ENCODE measurements at regions not wholly inside any gene's neighbourhood (a gene's known extent, or its start where the extent isn't known, plus 50 kb on each side); places are given as distances from the start of the nearest gene placed in this dataset.

DNA sequence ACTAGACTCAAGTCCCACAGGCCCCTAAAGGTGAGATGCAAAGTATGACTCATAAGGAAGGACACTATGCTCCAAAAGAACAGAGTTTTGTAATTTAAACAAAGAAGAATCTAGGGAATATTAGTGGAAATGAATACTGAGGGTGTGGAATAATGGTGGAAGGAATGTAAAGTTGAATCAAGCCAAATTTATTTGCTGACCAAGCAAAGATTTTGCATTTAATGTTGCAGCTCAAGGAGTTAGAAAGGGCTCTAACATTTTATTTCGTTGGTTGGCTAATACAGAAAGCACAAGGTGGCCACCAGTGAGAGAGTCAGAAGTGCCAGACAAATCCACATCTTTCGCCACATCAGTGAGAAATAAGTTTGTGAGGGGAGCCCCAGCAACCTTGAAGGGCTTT, 550.3 kb downstream of the FOXG1 start:
- no peak for DNase-seq (ENCODE audit: extremely low read depth, low read depth)
- TF ChIP-seq, protein P1, sequence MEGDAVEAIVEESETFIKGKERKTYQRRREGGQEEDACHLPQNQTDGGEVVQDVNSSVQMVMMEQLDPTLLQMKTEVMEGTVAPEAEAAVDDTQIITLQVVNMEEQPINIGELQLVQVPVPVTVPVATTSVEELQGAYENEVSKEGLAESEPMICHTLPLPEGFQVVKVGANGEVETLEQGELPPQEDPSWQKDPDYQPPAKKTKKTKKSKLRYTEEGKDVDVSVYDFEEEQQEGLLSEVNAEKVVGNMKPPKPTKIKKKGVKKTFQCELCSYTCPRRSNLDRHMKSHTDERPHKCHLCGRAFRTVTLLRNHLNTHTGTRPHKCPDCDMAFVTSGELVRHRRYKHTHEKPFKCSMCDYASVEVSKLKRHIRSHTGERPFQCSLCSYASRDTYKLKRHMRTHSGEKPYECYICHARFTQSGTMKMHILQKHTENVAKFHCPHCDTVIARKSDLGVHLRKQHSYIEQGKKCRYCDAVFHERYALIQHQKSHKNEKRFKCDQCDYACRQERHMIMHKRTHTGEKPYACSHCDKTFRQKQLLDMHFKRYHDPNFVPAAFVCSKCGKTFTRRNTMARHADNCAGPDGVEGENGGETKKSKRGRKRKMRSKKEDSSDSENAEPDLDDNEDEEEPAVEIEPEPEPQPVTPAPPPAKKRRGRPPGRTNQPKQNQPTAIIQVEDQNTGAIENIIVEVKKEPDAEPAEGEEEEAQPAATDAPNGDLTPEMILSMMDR (IDR thresholded peaks at IDR 0.05; ENCODE audit: low read depth, low read length, missing control alignments) = no peak
- no peak overlapping the region for H3K4me3 ChIP-seq (replicated peaks; ENCODE audit: low read depth, low read length)

DNA sequence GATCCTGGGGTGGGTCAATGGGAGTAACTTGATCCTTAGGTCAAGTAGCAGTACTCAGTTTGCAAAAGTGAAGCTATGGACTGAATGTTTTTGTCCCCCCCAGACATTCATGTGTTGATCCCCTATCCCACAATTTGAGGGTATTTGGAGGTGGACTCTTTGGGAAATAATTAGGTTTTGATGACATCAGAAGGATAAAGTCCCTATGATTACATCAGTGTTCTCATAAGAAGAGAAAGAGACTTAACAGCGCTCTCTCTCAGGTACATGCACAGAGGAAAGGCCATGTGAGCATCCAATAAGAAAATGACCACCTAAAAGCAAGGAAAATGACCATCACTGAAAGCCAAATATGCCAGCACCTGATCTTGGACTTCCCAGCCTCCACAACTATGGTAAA, 550.8 kb downstream of the FOXG1 start:
- no peak for DNase-seq (ENCODE audit: extremely low read depth, low read depth)
- no peak overlapping the region for H3K4me3 ChIP-seq (replicated peaks; ENCODE audit: low read depth, low read length)
- TF ChIP-seq, protein P1 (IDR thresholded peaks at IDR 0.05; ENCODE audit: low read depth, low read length, missing control alignments) = no peak

DNA sequence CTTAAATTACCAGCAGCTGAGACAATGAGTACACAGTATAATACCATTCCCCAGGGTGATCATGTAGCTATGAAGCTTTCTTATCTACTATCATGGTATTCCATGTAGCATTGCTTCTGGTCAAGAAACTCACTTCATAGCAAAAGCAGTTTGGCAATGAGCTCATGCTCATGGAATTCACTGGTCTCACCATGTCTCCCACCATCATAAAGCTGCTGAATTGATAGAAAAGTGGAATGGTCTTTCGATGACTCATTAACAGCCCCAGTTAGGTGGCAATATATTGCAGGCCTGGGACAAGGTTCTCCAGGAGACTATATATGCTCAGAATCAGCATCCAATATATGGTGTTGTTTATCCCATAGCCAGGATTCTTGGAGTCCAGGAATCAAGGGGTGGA, 553.7 kb downstream of the FOXG1 start:
- no peak for DNase-seq (ENCODE audit: extremely low read depth, low read depth)
- TF ChIP-seq, protein P1 (IDR thresholded peaks at IDR 0.05; ENCODE audit: low read depth, low read length, missing control alignments) = no peak
- H3K4me3 ChIP-seq (replicated peaks; ENCODE audit: low read depth, low read length) = no peak overlapping the region

DNA sequence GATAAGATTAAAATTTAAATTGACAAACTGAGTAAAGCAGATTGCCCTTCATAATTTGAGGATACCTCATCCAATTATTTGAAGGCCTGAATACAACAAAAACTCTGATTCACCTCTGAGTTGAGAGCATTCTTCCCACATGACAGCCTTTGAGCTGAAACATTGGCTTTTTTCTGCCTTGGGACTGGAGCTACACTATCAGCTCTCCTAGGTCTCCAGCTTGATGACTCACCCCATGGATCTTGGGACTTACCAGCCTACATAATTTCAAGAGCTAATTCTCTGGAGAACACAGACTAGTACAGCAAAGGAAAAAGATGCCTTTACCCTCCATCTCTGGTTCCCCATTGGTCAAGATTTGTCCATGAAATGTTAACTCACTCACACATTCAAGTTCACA, 555.1 kb downstream of the FOXG1 start:
- H3K4me3 ChIP-seq (replicated peaks; ENCODE audit: low read depth, low read length) = no peak overlapping the region
- TF ChIP-seq, protein P1 (IDR thresholded peaks at IDR 0.05; ENCODE audit: low read depth, low read length, missing control alignments) = no peak
- peak; percentile 14 for DNase-seq (ENCODE audit: extremely low read depth, low read depth)

DNA sequence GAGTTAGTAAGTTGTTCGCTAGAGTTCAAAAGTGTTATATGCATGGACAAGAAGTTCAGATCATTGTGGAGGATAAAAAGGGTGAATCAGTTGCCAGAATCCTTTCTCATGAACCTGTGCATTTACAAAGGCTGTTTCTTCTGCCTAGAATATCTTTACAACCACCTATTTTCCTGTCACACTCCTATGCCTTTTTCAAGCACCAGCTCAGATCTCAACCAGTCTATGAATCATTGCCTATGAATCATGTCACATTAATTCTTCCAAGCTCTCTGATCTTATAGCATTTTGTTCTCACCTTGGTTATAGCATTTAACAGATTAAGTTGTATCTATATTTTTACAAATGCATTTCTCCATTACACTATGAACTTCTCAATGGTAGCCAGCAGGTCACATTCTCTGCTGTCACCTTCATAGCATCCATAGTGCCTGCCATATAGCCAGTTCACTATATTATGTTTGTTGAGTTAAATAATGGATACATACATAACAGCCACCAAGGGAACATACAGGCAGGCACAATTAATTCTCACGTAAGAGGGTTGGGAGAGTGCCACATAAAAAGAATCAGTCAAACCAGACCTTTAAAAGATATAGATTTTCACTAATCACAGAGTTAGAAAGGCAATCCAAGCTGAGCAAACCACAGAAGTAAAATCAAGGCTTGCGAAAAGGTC, 573.0 kb downstream of the FOXG1 start:
- DNase-seq (ENCODE audit: extremely low read depth, low read depth) = no peak
- TF ChIP-seq, protein P1 (IDR thresholded peaks at IDR 0.05; ENCODE audit: low read depth, low read length, missing control alignments) = no peak
- H3K4me3 ChIP-seq (replicated peaks; ENCODE audit: low read depth, low read length) = no peak overlapping the region

DNA sequence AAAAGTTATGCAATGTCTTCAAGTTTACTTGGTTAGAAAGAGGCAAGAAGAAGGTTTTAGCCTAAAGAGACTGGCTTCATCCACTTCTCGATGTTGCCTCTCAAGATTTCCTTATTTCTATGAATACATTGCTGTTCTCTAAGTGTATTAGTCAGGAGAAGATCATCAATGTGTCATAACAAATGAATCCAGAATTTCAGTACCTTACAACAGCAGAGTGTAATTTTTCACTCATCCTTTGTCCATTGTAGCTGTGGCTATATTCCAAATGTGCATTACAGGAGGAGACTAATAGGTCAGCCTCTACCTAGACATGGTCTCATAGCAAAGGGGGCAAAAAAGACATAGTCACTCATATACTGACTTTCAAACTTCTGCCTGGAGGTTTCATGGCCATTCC, 579.1 kb downstream of the PRKD1 start:
- TF ChIP-seq, protein P1 (IDR thresholded peaks at IDR 0.05; ENCODE audit: low read depth, low read length, missing control alignments) = no peak
- no peak for DNase-seq (ENCODE audit: extremely low read depth, low read depth)
- H3K4me3 ChIP-seq (replicated peaks; ENCODE audit: low read depth, low read length) = no peak overlapping the region

DNA sequence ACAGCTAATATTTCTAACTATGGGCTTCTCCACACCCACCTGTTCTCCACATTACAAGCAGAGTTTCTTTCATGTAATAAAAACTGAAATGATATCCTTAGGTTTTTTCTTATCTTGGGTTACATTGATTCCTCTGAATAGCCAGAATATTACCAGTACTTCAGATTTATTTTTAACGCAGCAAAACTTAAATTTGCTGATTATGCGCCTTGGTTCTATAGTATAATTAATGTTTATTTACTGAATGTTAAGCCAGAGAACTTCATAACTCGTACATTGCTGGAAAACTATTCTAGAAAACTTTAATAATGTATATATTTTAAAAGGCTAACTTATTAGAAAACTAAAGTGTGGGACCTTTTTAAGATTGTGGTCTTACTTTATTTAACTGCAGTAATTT, 577.2 kb downstream of the PRKD1 start:
- TF ChIP-seq, protein P1 (IDR thresholded peaks at IDR 0.05; ENCODE audit: low read depth, low read length, missing control alignments) = no peak
- no peak overlapping the region for H3K4me3 ChIP-seq (replicated peaks; ENCODE audit: low read depth, low read length)
- no peak for DNase-seq (ENCODE audit: extremely low read depth, low read depth)
